HCEC 1CT (cell line): ENCODE measurements at regions not wholly inside any gene's neighbourhood (a gene's known extent, or its start where the extent isn't known, plus 50 kb on each side); places are given as distances from the start of the nearest gene placed in this dataset.

Experiments used
- DNase-seq: peaks from one replicate; pipeline ENCODE4 v3.0.0-alpha.2; 2017

DNA sequence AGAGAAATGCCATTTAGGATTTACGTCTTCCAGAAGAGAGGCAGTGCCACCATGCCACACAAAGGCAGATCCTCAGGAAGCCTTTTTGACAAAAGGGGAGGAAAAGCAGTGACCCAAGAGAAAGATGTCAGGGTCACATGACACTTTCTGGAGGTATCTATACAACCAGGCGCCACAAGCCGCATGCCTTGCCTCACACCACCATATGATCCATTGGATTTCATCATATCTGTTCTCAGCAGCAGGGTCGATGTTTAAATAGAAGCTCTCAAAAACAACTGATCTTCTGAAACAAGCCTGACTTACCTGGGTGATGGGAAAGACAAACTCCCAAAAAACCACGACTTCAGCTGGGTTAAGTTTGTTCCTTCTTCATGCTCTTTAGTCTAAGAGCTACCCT is 52.5 kb upstream of the UNC5B start:
- no peak for DNase-seq

DNA sequence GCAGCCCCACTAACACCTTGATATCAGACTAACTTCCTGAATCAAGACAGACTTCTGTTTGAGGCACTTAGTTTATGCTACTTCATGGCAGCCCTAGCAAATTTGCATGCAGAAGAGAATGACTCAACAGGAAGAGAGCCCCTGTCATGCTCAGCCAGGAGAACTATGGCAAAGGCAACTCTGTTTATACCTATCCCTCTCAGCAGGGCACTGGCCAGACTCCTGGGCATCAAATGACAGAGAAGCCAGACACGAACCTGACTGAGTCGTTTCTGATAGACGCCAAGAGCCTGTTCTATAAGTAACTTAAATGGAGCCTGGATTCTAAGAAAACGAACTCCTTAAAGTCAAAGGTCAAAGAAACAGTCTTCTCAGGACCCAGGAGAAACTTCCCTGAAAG is 50.9 kb upstream of the UNC5B start:
- no peak for DNase-seq
